GM19328 (cell line): ENCODE measurements at regions not wholly inside any gene's neighbourhood (a gene's known extent, or its start where the extent isn't known, plus 50 kb on each side); places are given as distances from the start of the nearest gene placed in this dataset.

Experiments used
- ATAC-seq: cut with Tn5 transposase; IDR thresholded peaks from one replicate; pipeline ENCODE4 v1.9.1; 2021; ENCODE audit warnings: mild to moderate bottlenecking, moderate library complexity; ENCODE audit not compliant: unreplicated experiment

DNA sequence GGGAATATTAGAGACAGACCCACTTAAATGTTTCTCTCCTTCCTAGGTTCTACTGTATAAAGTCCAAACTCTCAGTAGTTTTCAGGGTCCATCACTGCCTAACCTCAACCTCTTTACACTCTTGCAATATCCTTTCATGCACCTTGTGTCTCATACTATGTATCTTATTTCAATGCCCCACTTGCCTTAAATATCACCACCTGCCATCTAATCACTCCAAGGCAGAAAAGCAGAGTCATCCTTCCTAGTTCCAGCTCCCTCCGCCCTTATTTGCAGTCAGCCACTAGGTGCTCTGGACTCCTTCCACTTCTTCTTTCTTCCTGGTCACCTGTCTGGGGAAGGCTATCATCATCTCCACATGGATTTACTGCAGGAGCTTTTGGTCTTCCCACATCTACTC is 322.0 kb downstream of the MFSD1 start:
- ATAC-seq: no peak

DNA sequence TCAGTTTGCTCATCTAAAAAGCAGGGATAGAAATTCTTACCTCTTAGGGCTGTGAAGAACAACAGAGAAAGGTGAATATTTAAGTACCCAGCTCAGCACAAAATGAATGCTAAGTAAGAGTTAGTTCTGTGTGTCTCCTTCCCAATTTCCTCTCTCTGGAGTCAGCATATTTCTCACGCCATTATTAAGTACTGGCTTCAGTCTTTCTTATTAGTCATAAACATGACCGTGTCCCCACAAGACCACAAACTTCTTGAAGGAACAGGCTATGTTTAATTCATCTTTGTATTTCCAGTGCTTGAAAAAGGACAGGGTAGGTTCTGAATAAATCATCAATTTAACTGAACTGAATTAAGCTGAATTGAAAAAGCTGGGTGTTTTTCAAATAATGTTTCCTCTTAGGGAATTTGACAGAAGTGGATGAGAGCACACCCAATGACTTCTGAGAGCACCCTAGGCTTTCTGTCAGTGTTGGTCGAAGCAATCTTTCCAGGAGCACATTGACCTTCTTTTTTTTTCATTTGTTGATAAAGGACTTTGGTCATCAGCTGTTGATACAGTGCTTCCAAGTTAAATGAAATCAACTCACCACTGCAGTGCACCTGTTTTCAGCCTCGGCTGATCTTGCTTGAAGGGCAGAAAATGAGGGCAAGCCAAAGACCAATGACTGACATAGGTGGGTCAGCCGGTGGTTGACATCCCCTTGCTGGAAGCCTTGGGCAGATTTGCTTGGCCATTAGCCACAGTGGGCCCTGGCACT is 324.6 kb downstream of the MFSD1 start:
- no peak for ATAC-seq

DNA sequence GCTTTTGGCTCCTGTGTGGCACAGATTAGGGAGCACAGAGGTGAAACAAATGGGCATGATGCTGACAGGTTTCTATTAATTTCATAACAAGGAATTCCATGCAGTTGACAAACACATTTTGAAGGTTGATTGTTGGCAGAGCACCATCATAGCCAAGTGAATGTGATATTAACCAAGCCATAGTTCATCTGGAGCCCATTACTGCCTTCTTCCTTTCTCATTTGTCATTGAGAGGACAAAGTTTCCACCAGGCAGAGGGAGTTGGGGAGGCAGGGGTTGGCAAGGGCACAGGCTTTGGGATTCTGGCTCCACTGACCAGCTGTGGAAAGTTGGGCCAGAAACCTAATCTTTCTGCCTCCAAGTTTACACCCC is 325.2 kb downstream of the MFSD1 start:
- ATAC-seq: no peak

DNA sequence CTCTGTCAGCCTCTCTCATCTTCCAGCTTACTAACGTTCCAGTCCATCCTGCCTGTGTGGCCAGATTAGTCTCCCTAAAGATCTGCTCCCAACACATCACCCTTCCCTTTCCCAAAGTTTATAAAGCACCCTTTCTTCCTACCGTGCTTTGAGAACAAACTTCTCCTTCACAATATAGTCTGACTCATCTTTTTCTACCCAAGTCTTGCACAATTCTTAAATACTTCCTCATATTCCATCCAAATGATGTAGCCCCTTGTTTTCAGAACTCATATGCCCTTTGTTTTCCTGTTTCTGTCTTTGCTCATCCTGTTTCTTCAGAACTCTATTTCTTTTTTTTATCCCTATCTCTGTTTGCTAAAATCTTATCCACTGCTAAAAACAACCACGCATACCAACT is 326.8 kb downstream of the MFSD1 start:
- ATAC-seq: no peak

DNA sequence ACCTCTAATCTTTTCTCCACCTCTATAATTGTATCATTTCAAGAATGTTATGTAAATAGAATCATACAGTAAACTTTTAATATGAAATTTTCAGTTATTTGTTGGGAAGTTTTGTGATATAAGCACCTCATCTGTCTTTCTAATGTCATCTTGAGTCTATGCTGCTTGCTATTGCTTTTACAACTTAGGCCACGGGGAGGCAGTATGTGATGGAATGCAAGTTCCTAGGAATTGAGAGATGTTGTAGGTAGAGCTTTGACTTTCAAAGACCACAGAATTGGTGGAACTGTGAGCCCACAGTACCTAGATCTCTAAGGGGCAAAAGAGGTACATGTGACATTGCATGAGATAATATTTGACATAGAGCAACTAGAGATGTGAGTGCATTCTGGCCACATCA is 328.3 kb downstream of the MFSD1 start:
- no peak for ATAC-seq

DNA sequence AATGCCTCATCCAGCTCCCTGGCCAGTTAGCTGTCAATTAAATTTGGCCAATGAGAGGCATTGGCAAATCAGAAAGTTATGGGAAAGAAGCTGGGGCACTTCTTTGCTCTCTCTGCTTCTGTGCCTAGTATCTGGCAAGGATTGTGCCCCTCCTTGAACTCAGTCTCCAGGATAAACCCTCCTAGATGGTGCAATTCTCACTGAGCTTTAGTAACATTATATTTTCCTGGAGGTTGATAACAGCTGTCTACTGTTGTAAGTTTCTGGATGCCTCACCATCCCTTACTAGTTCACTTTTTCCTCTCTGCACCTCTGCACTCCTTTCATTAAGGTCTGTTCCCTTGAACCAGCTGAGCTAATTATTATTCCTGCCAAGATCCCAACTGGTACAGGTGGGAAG is 329.5 kb downstream of the MFSD1 start:
- ATAC-seq: no peak

DNA sequence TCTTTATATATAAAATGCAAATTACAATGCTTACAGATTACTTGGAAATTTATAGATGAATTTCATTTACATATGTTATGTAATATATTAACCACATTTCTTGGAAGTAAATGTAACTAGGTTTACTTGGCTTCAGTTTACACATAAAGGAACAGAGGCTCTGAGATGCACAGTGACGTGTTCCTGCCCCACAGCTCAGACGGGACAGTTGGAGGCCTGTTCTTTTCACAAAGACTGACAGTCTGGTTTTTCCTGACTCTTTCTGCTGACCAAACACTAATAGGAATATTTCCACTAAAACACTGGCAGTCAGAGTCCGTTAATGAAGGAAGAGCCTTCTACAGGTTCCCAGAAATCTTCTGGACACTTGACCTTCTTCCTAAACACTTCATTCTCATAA is 336.1 kb downstream of the MFSD1 start:
- ATAC-seq: no peak

DNA sequence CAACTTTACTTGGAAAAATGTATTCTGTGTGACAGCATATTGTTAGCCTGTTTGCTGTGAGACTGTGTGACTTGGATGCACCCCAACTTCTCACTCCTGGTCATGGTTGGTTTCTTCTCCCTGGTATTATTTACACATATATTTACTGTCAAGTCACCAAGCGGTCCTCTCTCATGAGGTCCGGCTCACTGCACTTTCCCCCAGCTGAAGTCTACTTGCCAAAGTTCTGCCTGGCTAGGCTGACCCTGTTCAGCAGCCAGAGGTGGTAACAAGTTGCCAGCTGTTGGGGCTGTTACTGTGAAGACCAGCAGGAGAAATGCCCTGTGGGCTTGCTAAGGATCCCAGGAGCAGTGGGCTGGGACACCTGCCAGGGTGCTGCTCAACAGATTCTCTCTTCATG is 337.5 kb downstream of the MFSD1 start:
- no peak for ATAC-seq

DNA sequence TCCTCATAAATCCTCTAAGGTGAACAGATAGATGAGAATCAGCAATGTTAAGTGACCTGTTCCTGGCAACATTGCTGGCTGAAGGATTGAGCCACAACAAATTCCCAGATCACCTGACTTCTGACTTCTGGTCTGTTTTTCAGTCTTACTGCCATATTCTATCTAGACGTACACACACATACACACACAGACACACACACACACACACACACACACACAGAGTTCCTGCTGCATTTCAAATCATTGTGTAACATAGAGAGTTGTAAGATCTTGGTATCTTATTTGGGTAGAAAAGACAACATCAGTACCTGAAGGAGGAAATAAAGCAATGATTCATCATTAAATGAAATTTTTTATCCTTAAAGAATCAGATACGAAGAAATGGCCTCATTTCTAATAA is 342.6 kb downstream of the MFSD1 start:
- no peak for ATAC-seq

DNA sequence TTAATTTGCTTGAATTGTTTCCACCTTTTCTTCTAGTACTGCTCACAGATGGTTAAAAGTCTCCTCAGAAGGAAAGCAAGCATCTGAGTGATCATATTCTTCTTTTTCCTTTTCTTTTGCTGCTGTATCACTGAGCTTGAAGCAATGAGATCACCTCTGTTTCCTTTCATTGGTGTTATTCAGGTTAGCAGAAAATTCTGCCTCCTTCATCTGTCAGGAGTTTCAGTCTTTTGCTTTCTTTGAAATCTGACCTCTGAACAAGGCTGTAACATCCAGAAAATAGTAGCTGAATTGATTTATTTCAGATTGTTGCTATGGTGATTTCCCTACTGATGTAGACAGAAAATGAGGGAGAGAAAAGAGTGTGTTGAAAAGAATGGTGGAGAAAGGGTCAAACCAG is 343.0 kb downstream of the MFSD1 start:
- ATAC-seq: no peak

DNA sequence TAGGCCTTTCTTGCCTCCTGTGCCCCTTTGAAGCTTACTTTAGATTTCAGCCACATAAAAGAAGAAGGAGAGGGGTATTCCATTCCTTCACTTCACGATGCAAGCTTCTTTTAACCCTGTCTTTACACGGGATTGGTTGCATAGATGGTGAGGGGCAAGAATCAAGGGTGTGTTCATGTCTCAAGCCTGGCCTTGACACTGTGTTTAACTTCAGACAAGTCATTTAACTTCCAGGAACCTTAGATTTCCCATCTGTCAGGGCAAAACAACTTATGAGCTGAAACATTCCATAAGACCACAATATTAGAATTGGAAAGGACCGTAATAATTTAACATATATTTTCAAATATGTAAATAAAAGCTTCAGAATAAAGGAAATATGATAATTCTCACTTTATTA is 344.5 kb downstream of the MFSD1 start:
- no peak for ATAC-seq

DNA sequence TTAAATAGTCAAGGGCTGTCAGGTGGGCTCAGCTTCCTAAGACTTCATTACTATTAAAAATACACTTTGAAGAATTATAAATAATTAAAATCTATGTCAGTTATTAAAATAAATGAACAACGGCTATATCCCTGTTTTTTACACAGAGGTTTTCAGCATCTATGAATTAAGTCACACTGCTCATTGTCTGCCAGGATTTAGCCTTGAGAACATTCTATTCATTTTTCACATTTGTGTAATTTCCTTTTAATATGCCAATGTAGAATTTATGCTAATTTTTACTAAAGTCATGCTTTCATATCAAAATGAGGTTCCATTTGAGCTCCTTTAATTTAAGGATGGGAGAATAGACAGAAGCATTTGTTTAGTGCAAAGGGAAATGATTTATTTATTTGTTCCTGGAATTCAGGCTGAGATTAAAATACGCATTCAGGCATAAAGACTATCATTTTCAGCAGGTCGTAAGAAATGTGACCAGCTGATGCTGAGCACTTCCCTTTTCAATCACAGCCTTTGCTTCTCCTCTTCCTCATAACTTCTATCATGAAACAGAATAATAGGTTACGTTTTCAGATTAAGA is 345.1 kb downstream of the MFSD1 start:
- ATAC-seq: no peak

DNA sequence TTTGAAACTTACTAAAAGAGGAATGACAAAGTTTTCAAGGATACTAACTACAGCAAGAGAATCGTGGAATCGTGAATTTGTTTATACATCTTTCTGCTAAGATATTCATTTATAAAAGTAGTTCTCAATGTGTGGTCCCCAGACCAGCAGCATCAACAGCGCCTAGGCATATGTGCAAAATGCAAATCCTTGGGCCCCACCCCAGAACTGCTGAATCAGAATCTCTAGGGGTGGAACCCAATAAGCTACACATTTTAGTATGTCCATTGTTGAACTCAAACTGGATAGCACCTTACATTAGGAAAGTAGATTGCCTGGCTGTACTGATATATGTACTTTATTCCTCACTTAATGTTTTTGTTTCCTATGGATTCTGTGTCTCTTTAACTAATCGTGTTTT is 346.0 kb downstream of the MFSD1 start:
- ATAC-seq: no peak

DNA sequence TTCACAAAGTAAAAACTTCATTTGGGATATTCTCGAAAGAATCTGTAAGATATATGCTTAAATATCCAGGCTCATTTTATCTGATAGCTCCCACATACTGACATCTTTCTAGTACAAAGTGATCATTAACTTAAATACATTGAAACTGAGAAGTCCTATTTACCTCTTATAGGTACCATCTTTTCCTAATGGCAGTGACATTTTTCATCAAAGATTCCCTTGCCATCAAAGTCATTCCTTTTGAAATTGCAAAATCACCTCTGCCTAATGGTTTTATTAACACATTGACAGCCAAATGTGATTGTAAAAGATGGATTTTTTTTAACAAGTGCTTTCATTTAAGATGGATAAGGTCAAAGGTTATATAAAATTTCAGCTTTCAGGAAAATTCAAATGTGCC is 346.6 kb downstream of the MFSD1 start:
- ATAC-seq: no peak

DNA sequence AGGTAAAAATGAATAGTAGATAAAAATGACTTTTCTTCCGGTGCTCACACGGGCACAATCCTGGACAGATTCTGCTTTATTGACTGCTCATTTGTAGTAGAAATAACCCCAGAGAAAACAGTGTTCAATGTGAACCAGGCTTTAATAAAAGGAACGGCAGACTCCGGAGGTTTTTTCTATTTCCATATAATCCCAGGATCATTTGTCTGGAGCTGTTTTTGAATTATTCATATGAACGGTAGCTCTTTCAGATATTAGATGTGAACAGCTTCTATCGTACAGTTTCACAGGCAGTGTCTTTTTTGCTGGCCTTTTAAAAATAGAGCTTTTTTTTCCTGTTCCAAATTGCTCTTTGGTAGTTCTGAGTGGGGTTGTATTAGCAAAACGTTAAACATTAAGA is 347.3 kb downstream of the MFSD1 start:
- ATAC-seq: no peak

DNA sequence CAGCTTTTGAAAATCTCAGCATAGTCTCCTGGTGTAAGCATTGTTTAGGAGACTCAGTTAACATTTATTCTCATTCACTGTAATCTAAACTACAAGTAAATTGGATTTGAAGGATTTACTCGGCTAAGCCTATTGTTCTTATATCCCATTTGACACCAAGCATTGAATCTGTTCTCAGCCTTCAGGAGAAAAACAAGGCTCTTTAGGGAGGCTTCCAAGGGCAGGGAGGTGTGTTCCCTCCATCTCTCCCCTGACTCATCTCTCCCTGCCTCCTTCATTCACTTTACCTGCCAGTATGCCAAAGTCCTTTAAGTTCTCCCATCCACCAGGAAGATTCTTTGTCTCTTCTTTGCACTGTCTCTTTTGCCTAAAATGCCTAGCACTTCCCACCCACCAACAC is 347.8 kb downstream of the MFSD1 start:
- ATAC-seq: no peak

DNA sequence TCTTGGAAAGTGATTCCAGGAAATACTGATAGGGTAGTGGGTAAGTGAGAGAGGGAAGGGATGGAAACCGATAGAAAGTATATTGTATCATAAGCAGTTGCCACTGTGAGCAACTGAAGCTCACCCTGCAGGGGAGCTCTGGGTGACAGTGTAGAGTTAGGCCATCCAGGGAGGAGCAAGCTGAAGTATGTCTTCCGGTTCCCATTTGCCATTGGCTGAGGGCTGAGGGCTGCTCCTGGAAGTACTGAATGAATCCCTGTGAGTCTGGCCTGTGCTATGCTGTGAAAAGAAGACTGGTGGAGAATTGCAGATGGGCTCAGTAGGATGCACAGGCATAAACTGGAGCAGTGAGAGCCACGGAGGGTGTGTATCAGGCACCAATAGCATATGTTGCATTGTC is 348.3 kb downstream of the MFSD1 start:
- no peak for ATAC-seq

DNA sequence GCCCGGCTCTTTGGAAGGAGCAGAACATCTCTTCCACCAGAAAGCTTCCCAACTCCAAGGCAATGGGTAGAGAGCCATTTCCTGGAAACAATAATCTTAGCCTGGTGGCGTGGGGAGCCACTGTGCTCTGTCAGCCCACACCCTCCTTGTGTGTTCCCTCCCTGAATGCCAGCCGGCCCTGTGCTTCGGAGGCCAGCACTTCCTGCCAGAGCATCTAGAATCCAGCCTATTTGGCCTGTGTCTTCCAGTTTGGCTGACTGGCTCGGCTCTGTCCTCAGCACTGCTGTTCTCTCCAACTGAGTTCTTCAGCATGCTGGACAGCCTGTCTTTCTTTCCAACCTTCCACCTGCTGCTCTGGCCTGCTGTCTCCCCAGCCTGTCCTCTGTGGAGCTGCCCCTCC is 349.3 kb downstream of the MFSD1 start:
- no peak for ATAC-seq

DNA sequence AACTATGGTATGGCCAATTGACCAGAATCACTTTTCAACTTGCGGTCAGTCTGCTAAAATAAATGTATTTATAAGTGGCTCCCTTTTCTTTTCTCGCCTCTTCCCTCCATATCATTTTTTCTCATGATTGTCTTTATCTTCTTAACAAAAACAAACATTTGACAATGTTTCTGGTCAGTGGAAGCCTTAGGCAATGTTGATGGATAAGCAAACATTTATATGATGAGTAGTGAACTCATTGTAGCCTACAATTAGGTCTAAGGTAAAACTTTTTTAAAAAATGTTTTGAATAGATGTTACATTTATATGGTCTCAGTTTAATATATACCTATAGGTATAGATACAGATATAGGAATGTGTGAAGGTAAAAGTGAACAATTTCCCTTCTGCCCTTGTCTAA is 355.4 kb downstream of the MFSD1 start:
- ATAC-seq: no peak

DNA sequence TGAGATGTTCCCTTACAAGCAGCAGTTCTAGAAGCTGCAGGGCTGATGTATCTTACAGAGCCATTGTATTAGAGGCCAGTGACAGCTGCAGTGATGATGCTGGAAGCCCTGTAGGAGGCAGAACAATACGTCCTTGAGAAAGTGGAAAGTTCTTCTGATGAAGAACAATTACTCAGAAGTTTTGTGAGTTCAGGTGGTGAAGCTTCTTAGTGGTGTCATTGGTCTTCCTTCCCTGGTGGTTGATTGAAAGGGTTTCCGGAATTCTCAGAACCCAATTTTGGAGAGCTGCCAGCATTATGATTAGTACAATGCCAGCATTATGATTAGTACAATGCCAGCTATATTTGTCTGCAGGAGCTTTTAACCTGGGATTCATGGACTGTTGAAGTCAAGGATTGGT is 356.4 kb downstream of the MFSD1 start:
- peak; percentile 58 for ATAC-seq

DNA sequence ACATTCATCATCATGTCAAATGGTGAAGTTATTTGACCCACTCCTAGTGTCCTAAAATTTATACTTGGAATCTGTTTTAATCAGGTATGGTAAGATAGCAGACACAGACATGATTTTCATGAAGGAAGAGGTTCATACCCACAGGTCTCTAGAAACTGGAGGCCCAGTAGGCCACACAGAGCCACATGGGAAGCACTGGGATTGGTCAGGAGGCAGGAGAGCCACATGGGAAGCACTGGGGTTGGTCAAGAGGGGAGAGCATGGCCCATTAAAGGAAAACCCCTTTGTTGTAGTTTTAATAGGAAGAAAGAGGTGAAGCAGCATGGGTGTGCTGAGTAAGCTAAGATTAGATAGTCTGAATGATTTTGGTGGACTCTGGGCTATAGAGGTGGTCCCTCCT is 356.9 kb downstream of the MFSD1 start:
- no peak for ATAC-seq

DNA sequence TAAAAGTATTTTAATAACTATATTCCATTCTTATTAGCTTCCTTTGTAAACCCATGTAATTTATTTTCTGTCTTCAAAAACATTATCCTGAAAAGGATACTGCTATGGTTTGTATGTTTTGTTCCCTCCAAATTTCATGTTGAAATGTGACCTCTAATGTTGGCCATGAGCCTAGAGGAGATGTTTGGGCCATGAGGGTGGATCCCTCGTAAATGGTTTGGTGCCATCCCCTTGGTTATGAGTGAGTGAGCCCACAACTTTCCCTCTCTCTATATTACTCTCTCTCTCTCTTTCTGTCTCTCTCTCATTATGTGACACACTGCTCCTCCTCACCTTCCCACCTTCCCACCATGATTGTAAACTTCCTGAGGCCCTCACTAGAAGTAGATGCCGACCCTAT is 357.7 kb downstream of the MFSD1 start:
- ATAC-seq: no peak

DNA sequence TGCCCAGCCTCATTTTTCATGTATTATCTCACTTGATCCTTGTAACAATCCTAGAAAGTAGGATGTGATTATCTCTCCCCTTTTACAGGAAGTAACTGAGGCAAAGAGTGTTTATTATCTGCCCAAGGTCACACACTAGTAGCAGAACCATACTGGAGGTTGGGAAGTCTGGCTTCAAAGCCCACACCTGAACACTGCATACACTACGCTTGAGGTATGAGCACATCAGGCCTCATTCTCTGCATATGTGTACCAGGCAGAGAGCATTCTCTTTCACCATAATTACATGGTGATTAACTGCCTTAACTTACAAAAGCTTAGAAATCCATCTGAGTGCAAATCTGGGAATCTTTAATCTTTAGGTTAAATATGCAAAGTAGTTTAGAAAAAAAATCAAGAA is 361.8 kb downstream of the MFSD1 start:
- ATAC-seq: no peak
